Renal cortical epithelial cell (primary cell): ENCODE measurements at regions not wholly inside any gene's neighbourhood (a gene's known extent, or its start where the extent isn't known, plus 50 kb on each side); places are given as distances from the start of the nearest gene placed in this dataset.

ENCODE experiments used
- DNase-seq: peaks from one replicate; pipeline ENCODE4 v3.0.0-alpha.2; 2011; ENCODE audit warnings: low read depth

DNA sequence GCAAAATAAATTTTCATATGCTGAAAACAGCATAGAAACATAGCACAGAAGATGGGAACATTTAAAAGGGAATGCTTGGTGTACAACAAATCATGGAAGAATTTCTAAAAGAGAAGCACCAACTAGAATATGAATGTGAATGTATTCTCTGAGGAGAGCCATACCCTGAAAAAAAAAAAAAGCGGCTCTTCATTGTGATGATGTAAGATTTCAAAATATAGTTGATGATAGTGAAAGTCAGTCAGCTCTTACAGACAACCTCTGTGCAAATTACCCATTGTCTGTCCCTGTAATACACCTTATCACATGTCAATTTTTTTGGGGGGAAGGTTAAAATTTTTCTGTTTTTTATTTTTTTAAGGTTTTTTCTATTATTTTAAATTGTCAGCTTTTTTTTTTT, 58.6 kb upstream of the PTCHD4 start:
- no peak for DNase-seq
